Endothelial cell of umbilical vein (primary cell): ENCODE measurements at regions not wholly inside any gene's neighbourhood (a gene's known extent, or its start where the extent isn't known, plus 50 kb on each side); places are given as distances from the start of the nearest gene placed in this dataset.

Experiments
- BruUV-seq: library from RNA; stranded (reverse); fragments of 400-500 nt; replicated peaks from 2 replicates; lab custom pipeline; 2021; lab: Mats Ljungman, UMichigan
- CTCF ChIA-PET: fragments of 300-600, 350-600 bp; sonication (Branson Sonifier 250); formaldehyde crosslinking; loops from one replicate; lab custom pipeline; 2021; ENCODE audit warnings: antibody characterized with exemption, inconsistent platforms; lab: Charles Lee
- POLR2A ChIA-PET: fragments of 300-600, 350-600 bp; sonication (Branson Sonifier 250); formaldehyde crosslinking; loops from one replicate; lab custom pipeline; 2021; ENCODE audit warnings: antibody characterized with exemption, inconsistent platforms; lab: Charles Lee
- DNase-seq: peaks from one replicate; pipeline ENCODE4 v3.0.0-alpha.2; 2011; ENCODE audit warnings: low read depth, low spot score
- FAIRE-seq: peaks from 2 replicates; lab custom pipeline; 2011; peaks lifted over from hg19 to GRCh38; lab: Jason Lieb, UNC
- H2AFZ ChIP-seq: 2 replicates; pipeline ENCODE4 v1.6.0; 2012; ENCODE audit warnings: low read depth, low read length, control low read depth, inconsistent platforms
- H3K27ac ChIP-seq: 2 replicates; pipeline ENCODE4 v1.5.1; 2011; ENCODE audit warnings: low read depth, mild to moderate bottlenecking, control low read depth, low read length, moderate library complexity; ENCODE audit not compliant: insufficient read depth
- H3K27me3 ChIP-seq, 2 experiments: 2 replicates each; pipeline versions ENCODE4 v1.6.0 to v1.6.1; 2011; ENCODE audit warnings: low read length in 2 of 2, mixed read lengths in 1 of 2; ENCODE audit not compliant: control insufficient read depth in 2 of 2, insufficient read depth in 2 of 2
- H3K36me3 ChIP-seq, 2 experiments: 2 replicates in 1 of 2; 3 replicates in 1 of 2; pipeline ENCODE4 v1.5.1; 2011; ENCODE audit warnings: low read length in 2 of 2, mild to moderate bottlenecking in 1 of 2, moderate library complexity in 1 of 2; ENCODE audit not compliant: control insufficient read depth in 2 of 2, insufficient read depth in 2 of 2; ENCODE audit errors: extremely low read depth in 1 of 2
- H3K4me1 ChIP-seq: 3 replicates; pipeline ENCODE4 v1.5.1; 2011; ENCODE audit warnings: mild to moderate bottlenecking, low read length; ENCODE audit not compliant: control insufficient read depth, insufficient read depth; ENCODE audit errors: extremely low read depth
- H3K4me2 ChIP-seq: 2 replicates; pipeline ENCODE4 v1.6.1; 2011; ENCODE audit warnings: low read length, control low read depth, mixed read lengths; ENCODE audit not compliant: insufficient read depth
- H3K4me3 ChIP-seq, 3 experiments: fragments of 200-600 bp in 1 of 3; sonication (generic), shearing (Covaris generic) in 1 of 3; replicated peaks in 1 of 3; 2 replicates each; pipeline ENCODE4 v1.5.1; 2011 to 2016; ENCODE audit warnings: control low read depth in 3 of 3, low read length in 3 of 3, mild to moderate bottlenecking in 2 of 3, inconsistent platforms in 1 of 3, low read depth in 1 of 3, moderate library complexity in 1 of 3; ENCODE audit not compliant: insufficient read depth in 1 of 3
- H3K79me2 ChIP-seq: 2 replicates; pipeline ENCODE4 v1.6.0; 2012; ENCODE audit warnings: low read length, inconsistent platforms; ENCODE audit not compliant: control insufficient read depth, insufficient read depth
- H3K9ac ChIP-seq: replicated peaks from 2 replicates; pipeline ENCODE3; 2011; ENCODE audit warnings: low read length, control low read depth; ENCODE audit not compliant: insufficient read depth; ENCODE audit errors: extremely low read depth
- H3K9me1 ChIP-seq: replicated peaks from 3 replicates; pipeline ENCODE4 v1.6.0; 2011; ENCODE audit warnings: mild to moderate bottlenecking, low read length; ENCODE audit not compliant: control insufficient read depth, insufficient read depth; ENCODE audit errors: extremely low read depth
- H3K9me3 ChIP-seq: replicated peaks from 2 replicates; pipeline ENCODE4 v1.5.1; 2012; ENCODE audit warnings: low read length, inconsistent platforms; ENCODE audit not compliant: control insufficient read depth, insufficient read depth
- H4K20me1 ChIP-seq: replicated peaks from 2 replicates; pipeline ENCODE3; 2011; ENCODE audit warnings: mild to moderate bottlenecking, low read length; ENCODE audit not compliant: control insufficient read depth, insufficient read depth; ENCODE audit errors: extremely low read depth
- EZH2 ChIP-seq: IDR thresholded peaks from 2 replicates; pipeline ENCODE4 v1.6.1; 2012; ENCODE audit warnings: borderline replicate concordance, low read depth, mild to moderate bottlenecking, moderate library complexity, low read length, inconsistent platforms; ENCODE audit not compliant: severe bottlenecking
- FOS ChIP-seq: IDR thresholded peaks from 2 replicates; pipeline ENCODE4 v1.6.1; 2011; ENCODE audit warnings: mild to moderate bottlenecking, low read length, moderate library complexity, borderline replicate concordance; ENCODE audit not compliant: insufficient read depth
- GATA2 ChIP-seq: IDR thresholded peaks from 2 replicates; pipeline ENCODE4 v1.7.0; 2011; ENCODE audit warnings: low read depth, mild to moderate bottlenecking, moderate library complexity, mixed read lengths, low read length; ENCODE audit not compliant: insufficient read length, insufficient read depth
- JUN ChIP-seq: IDR thresholded peaks from 2 replicates; pipeline ENCODE4 v1.6.1; 2011; ENCODE audit warnings: borderline replicate concordance, low read depth; ENCODE audit not compliant: insufficient read length, insufficient read depth
- MYC ChIP-seq: IDR thresholded peaks from one replicate; pipeline ENCODE4 v1.6.1; 2011; ENCODE audit warnings: mild to moderate bottlenecking, low read depth, low read length
- POLR2A ChIP-seq: IDR thresholded peaks from 2 replicates; pipeline ENCODE4 v1.6.1; 2012; ENCODE audit warnings: low read depth, mild to moderate bottlenecking, control low read depth, low read length
- POLR2AphosphoS5 ChIP-seq: IDR thresholded peaks from 2 replicates; pipeline ENCODE4 v1.6.1; 2012; ENCODE audit warnings: low read depth, mild to moderate bottlenecking, control low read depth, low read length, moderate library complexity; ENCODE audit not compliant: insufficient read depth
- dilution Hi-C: fragments of 300-500 bp; cut with MboI; formaldehyde crosslinking; loops from one replicate; pipeline ENCODE4 v1.15.0; 2019; ENCODE audit warnings: low sequenced_read_pairs; ENCODE audit not compliant: extremely low pct_ligation_motif_present
- intact Hi-C: fragments of 100-400 bp; cut with micrococcal nuclease; formaldehyde crosslinking; loops from one replicate; pipeline ENCODE4 v1.10.0; 2022
- TF ChIP-seq, protein P1 (sequence below): IDR thresholded peaks from 2 replicates; pipeline ENCODE4 v1.6.1; 2011; ENCODE audit not compliant: insufficient read depth, insufficient read length
- TF ChIP-seq, protein P2 (sequence below), 2 donors: IDR thresholded peaks; 1 replicate in 1 of 2; 2 replicates in 1 of 2; pipeline ENCODE4 v1.5.1; 2011; ENCODE audit warnings: low read length in 2 of 2, mild to moderate bottlenecking in 2 of 2, moderate library complexity in 2 of 2, control low read depth in 1 of 2, inconsistent platforms in 1 of 2, low read depth in 1 of 2; ENCODE audit not compliant: insufficient read depth in 1 of 2; ENCODE audit errors: extremely low read depth in 1 of 2

DNA sequence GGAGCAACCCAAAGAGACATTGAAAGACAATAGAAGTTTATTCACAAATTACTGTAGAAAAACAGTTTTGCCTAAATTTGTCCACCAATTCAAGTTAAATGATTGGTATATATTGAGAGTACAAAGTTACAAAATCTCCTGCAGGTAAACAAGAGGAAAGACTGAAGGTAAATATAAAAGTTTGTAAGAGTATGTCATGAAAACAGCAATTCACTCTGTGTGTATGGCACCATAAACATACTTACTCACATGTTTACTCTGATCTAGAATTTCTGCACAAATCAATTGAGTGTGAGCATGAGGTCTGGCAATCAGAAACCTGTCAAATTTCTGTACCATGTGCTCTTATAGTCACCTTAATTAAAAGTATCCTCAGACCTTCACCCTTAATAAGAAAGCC lies 800.9 kb upstream of the MBL2 start:
- dilution Hi-C loops (no loop called here), intact Hi-C loops (loop anchor here (10.0 kb wide), 2 partner anchors 259 to 439 kb away; no protein-coding TSS in a partner anchor)
- no peaks in the 10 kb centered on the region for H3K9me3 ChIP-seq
- TF ChIP-seq POLR2A (no peak), EZH2 (no peak), JUN (no peak), POLR2AphosphoS5 (no peak), FOS (no peak), MYC (no peak), GATA2 (no peak)
- TF ChIP-seq, protein P1, sequence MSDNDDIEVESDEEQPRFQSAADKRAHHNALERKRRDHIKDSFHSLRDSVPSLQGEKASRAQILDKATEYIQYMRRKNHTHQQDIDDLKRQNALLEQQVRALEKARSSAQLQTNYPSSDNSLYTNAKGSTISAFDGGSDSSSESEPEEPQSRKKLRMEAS = no peak
- TF ChIP-seq, protein P2, sequence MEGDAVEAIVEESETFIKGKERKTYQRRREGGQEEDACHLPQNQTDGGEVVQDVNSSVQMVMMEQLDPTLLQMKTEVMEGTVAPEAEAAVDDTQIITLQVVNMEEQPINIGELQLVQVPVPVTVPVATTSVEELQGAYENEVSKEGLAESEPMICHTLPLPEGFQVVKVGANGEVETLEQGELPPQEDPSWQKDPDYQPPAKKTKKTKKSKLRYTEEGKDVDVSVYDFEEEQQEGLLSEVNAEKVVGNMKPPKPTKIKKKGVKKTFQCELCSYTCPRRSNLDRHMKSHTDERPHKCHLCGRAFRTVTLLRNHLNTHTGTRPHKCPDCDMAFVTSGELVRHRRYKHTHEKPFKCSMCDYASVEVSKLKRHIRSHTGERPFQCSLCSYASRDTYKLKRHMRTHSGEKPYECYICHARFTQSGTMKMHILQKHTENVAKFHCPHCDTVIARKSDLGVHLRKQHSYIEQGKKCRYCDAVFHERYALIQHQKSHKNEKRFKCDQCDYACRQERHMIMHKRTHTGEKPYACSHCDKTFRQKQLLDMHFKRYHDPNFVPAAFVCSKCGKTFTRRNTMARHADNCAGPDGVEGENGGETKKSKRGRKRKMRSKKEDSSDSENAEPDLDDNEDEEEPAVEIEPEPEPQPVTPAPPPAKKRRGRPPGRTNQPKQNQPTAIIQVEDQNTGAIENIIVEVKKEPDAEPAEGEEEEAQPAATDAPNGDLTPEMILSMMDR (IDR thresholded peaks at IDR 0.05; ENCODE audit: extremely low read depth in 1 of 2, insufficient read depth in 1 of 2, low read depth in 1 of 2, low read length in 2 of 2) = no peak
- no peak overlapping the region for H3K27ac ChIP-seq
- BruUV-seq = no TSS peak
- no peaks in the 10 kb centered on the region for H3K9me1 ChIP-seq
- H3K4me2 ChIP-seq = no peak overlapping the region
- H3K9ac ChIP-seq = no peak overlapping the region
- no peaks in the 10 kb centered on the region for H4K20me1 ChIP-seq
- no peaks in the 10 kb centered on the region for H3K27me3 ChIP-seq
- no peak overlapping the region for H2AFZ ChIP-seq
- POLR2A ChIA-PET = no interaction called here
- FAIRE-seq (no peak), DNase-seq (no peak)
- H3K79me2 ChIP-seq = no peaks in the 10 kb centered on the region
- no peaks in the 10 kb centered on the region for H3K4me1 ChIP-seq
- no peak overlapping the region for H3K4me3 ChIP-seq
- CTCF ChIA-PET = no interaction called here
- H3K36me3 ChIP-seq = no peaks in the 10 kb centered on the region
